ENCODE measurements at regions not wholly inside any gene's neighbourhood (a gene's known extent, or its start where the extent isn't known, plus 50 kb on each side); places are given as distances from the start of the nearest gene placed in this dataset.

DNA sequence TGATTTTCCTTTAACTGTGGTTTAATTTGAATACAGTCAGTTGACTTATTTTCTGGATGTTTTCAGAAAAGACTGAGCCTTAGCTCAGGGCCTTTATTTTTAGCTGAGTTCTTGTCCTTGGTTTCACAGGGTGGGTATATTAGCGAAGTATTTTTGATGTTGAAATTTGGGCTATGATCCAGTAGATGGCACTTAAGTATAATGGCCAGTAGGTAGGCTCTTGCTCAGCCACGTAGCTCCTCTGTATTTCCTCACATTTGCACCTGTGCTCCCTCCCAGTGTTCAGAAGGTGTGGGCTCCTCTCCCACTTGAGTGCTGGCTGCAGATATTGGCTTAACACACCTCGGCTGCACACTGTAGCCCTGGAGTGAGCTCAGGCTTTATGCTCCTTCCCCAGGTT is 549.9 kb upstream of the AMOT start:
- TF ChIP-seq, protein P1, sequence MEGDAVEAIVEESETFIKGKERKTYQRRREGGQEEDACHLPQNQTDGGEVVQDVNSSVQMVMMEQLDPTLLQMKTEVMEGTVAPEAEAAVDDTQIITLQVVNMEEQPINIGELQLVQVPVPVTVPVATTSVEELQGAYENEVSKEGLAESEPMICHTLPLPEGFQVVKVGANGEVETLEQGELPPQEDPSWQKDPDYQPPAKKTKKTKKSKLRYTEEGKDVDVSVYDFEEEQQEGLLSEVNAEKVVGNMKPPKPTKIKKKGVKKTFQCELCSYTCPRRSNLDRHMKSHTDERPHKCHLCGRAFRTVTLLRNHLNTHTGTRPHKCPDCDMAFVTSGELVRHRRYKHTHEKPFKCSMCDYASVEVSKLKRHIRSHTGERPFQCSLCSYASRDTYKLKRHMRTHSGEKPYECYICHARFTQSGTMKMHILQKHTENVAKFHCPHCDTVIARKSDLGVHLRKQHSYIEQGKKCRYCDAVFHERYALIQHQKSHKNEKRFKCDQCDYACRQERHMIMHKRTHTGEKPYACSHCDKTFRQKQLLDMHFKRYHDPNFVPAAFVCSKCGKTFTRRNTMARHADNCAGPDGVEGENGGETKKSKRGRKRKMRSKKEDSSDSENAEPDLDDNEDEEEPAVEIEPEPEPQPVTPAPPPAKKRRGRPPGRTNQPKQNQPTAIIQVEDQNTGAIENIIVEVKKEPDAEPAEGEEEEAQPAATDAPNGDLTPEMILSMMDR (IDR thresholded peaks at IDR 0.05), result no peak
- TF ChIP-seq POLR2A (IDR thresholded peaks at IDR 0.05) (no peak), EP300 (IDR thresholded peaks at IDR 0.05) (no peak), POLR2AphosphoS5 (IDR thresholded peaks at IDR 0.05) (no peak)
